Natural killer cell (primary cell): ENCODE measurements at regions not wholly inside any gene's neighbourhood (a gene's known extent, or its start where the extent isn't known, plus 50 kb on each side); places are given as distances from the start of the nearest gene placed in this dataset.
"Not testable (repeated sequence)": the region's sequence is repeated elsewhere in the genome, so short reads cannot be mapped to it uniquely, and the experiment has no call there.

Source experiments
- ATAC-seq, 3 donors: fragments of 150-1000 bp in 2 of 3; fragments of 200-7000 bp in 1 of 3; cut with Tn5 transposase; 1 replicate in 1 of 3; 2 replicates in 2 of 3; pipeline ENCODE4 v1.10.0; 2021; ENCODE audit warnings: mild to moderate bottlenecking in 2 of 3, moderate library complexity in 2 of 3
- DNase-seq, 2 donors: peaks; one replicate each; pipeline versions ENCODE4 v3.0.0 to v3.0.0-alpha.2; 2013 to 2021; ENCODE audit warnings: mixed read lengths in 1 of 2
- H3K27ac ChIP-seq: one replicate; pipeline ENCODE4 v1.5.1; 2013; ENCODE audit warnings: mild to moderate bottlenecking, low read length
- H3K27me3 ChIP-seq: one replicate; pipeline ENCODE4 v1.6.1; 2013; ENCODE audit warnings: low read length; ENCODE audit not compliant: control insufficient read depth, insufficient read depth
- H3K36me3 ChIP-seq: one replicate; pipeline ENCODE4 v1.6.1; 2013; ENCODE audit warnings: low read length; ENCODE audit not compliant: control insufficient read depth, insufficient read depth
- H3K4me1 ChIP-seq: one replicate; pipeline ENCODE4 v1.6.1; 2013; ENCODE audit warnings: low read length; ENCODE audit not compliant: control insufficient read depth, insufficient read depth
- H3K4me3 ChIP-seq: one replicate; pipeline ENCODE4 v1.5.1; 2013; ENCODE audit warnings: low read length
- H3K9me3 ChIP-seq: one replicate; pipeline ENCODE4 v1.6.1; 2013; ENCODE audit warnings: low read length; ENCODE audit not compliant: control insufficient read depth, insufficient read depth
- H3K27ac Mint-ChIP-seq, 2 donors: one replicate each; pipeline ENCODE4 v1.8.0; 2022; ENCODE audit warnings: mild to moderate bottlenecking in 2 of 2, mixed read lengths in 2 of 2, moderate library complexity in 1 of 2
- H3K27me3 Mint-ChIP-seq, 2 donors: one replicate each; pipeline ENCODE4 v1.8.0; 2022; ENCODE audit warnings: low read depth in 2 of 2, mixed read lengths in 2 of 2
- H3K36me3 Mint-ChIP-seq: one replicate; pipeline ENCODE4 v1.8.0; 2022; ENCODE audit warnings: mixed read lengths
- H3K4me1 Mint-ChIP-seq, 2 donors: one replicate each; pipeline ENCODE4 v1.8.0; 2022; ENCODE audit warnings: mixed read lengths in 2 of 2
- H3K4me3 Mint-ChIP-seq: one replicate; pipeline ENCODE4 v1.8.0; 2022; ENCODE audit warnings: mild to moderate bottlenecking, moderate library complexity, mixed read lengths
- H3K9me3 Mint-ChIP-seq, 2 donors: one replicate each; pipeline ENCODE4 v1.8.0; 2022; ENCODE audit warnings: mixed read lengths in 2 of 2
- WGBS: methylation state at CpG from one replicate; pipeline ENCODE4 v1.1.7; 2013; ENCODE audit warnings: missing lambda C conversion rate; ENCODE audit not compliant: insufficient coverage; 5-methylcytosine and 5-hydroxymethylcytosine counted together
- intact Hi-C: fragments of 100-400 bp; cut with micrococcal nuclease; formaldehyde crosslinking; loops from one replicate; pipeline ENCODE4 v1.14.2; 2022
- TF ChIP-seq, protein P1 (sequence below): fragments of 200-600 bp; IDR thresholded peaks from one replicate; pipeline ENCODE4 v1.8.0; 2022; ENCODE audit warnings: antibody characterized with exemption

DNA sequence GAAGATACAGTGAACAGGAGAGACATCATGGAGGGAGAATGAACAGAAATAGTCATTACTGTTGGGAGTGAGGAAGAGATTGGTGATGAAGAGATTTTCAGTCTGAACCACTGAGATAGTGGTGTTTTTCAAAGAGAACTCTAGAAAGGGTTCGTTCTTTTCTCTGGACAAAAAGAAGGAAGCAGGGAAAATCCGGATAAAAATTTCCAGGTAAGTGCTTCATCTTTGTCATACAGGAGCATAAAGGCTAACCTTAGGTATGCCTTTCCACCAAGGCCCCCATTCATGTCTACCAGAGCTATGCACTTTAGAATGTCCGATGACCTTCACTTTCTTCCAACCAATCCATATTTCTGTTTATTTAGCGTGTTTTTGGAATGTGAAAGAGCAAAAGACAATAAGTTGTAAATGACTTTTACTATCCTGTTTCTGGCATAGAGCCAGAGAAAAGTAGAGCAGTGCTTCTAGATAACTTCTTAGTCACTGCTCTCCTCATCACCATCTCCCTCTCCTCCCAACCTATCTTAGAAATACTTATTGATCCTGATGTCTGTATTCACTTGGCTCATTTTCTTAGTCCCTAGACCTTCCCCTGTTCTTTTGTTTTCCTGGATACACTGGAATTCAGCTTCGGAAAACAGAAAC lies 116.5 kb downstream of the TTC6 start:
- H3K27me3 ChIP-seq: no peaks in the 10 kb centered on the region
- no peaks in the 10 kb centered on the region for H3K36me3 Mint-ChIP-seq
- no peak for DNase-seq
- no peak overlapping the region for H3K4me3 Mint-ChIP-seq
- ATAC-seq: no peak
- TF ChIP-seq, protein P1, sequence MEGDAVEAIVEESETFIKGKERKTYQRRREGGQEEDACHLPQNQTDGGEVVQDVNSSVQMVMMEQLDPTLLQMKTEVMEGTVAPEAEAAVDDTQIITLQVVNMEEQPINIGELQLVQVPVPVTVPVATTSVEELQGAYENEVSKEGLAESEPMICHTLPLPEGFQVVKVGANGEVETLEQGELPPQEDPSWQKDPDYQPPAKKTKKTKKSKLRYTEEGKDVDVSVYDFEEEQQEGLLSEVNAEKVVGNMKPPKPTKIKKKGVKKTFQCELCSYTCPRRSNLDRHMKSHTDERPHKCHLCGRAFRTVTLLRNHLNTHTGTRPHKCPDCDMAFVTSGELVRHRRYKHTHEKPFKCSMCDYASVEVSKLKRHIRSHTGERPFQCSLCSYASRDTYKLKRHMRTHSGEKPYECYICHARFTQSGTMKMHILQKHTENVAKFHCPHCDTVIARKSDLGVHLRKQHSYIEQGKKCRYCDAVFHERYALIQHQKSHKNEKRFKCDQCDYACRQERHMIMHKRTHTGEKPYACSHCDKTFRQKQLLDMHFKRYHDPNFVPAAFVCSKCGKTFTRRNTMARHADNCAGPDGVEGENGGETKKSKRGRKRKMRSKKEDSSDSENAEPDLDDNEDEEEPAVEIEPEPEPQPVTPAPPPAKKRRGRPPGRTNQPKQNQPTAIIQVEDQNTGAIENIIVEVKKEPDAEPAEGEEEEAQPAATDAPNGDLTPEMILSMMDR: no peak
- H3K27ac ChIP-seq: no peak overlapping the region
- no peaks in the 10 kb centered on the region for H3K36me3 ChIP-seq
- no peak overlapping the region for H3K4me3 ChIP-seq
- no peak overlapping the region for H3K27ac Mint-ChIP-seq
- H3K9me3 ChIP-seq: no peaks in the 10 kb centered on the region
- no peaks in the 10 kb centered on the region for H3K4me1 ChIP-seq
- no peaks in the 10 kb centered on the region for H3K4me1 Mint-ChIP-seq
- 85% methylated on average over 3 of the region's 5 CpGs for whole genome bisulfite sequencing
- intact Hi-C loops: no loop called here
- peaks cover 2 to 11% of the 10 kb centered on the region in 2 donors for H3K9me3 Mint-ChIP-seq
- H3K27me3 Mint-ChIP-seq: no peaks in the 10 kb centered on the region

DNA sequence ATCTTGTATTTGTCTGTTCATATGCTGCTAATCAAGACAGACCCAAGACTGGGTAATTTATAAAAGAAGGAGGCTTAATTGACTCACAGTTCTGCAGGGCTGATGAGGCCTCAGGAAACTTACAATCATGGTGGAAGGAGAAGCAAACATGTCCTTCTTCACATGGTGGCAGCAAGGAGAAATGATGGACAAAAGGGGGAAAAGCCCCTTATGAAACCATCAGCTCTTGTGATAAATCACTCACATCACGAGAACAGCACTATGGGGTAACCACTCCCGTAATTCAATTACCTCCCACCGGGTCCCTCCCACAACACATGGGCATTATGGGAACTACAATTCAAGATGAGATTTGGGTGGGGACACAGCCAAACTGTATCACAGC lies 117.0 kb downstream of the TTC6 start:
- intact Hi-C loops, H3K27ac Mint-ChIP-seq: not testable (repeated sequence)

DNA sequence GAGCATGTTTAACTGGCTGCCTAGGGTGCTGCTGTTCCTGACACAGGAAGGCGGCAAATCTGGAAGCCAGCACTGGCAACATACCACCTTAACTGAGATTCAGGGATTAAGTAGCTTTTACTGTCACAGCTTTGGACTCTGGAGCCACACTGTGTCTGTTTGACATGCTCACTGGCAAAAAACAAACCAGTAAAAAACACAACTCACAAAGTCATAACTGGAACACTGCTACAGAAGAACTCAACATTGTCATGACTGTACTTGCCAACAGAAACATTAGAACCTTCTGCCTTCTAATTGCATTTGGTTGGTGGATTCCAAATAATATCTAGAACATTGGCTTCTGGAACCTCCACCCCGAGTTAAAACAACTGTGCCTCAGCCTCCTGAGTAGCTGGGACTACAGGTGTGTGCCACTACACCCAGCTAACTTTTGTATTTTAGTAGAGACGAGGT lies 117.6 kb downstream of the TTC6 start:
- TF ChIP-seq, protein P1: no peak
- H3K4me3 ChIP-seq: no peak overlapping the region
- H3K27ac ChIP-seq: no peak overlapping the region
- intact Hi-C loops: no loop called here
- no peaks in the 10 kb centered on the region for H3K36me3 Mint-ChIP-seq
- H3K27me3 Mint-ChIP-seq: no peaks in the 10 kb centered on the region
- DNase-seq: no peak
- no peak for ATAC-seq
- no peaks in the 10 kb centered on the region for H3K36me3 ChIP-seq
- no peaks in the 10 kb centered on the region for H3K4me1 ChIP-seq
- H3K9me3 Mint-ChIP-seq: peaks cover 2 to 11% of the 10 kb centered on the region in 2 donors
- H3K27ac Mint-ChIP-seq: no peak overlapping the region
- no peaks in the 10 kb centered on the region for H3K27me3 ChIP-seq
- no peaks in the 10 kb centered on the region for H3K9me3 ChIP-seq
- 82% methylated on average over 3 of the region's 3 CpGs for WGBS
- H3K4me3 Mint-ChIP-seq: no peak overlapping the region
- no peaks in the 10 kb centered on the region for H3K4me1 Mint-ChIP-seq

More for the DNA sequence above, 117.0 kb downstream of the TTC6 start:
- not testable (repeated sequence) for H3K27ac ChIP-seq, H3K4me3 ChIP-seq, ATAC-seq, H3K4me1 ChIP-seq, H3K4me1 Mint-ChIP-seq, H3K4me3 Mint-ChIP-seq, H3K27me3 Mint-ChIP-seq, H3K9me3 ChIP-seq, H3K36me3 Mint-ChIP-seq, H3K36me3 ChIP-seq, DNase-seq, H3K27me3 ChIP-seq
- H3K9me3 Mint-ChIP-seq: peaks cover 2 to 11% of the 10 kb centered on the region in 2 donors
- WGBS: 90% methylated on average over 2 of the region's 3 CpGs

DNA sequence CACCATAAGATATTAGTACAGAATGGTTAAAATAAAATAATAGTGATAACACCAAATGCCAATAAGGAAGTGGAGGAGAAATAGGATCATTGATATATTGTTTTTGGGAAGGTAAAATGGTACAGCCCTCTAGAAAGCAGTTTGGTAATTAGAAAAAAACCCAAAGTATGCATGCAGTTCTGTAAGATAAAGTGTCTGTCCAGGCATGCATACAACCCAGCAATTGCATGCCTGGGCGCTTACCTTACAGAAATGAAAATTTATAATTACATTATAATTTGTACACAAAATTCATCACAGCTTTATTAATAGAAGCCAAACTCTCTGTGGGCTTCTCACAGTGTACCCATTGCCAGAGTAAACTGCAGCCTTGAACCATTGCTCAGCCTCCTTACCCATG lies 124.7 kb downstream of the TTC6 start:
- H3K36me3 Mint-ChIP-seq: no peaks in the 10 kb centered on the region
- H3K27ac ChIP-seq: no peak overlapping the region
- no peak overlapping the region for H3K4me3 ChIP-seq
- TF ChIP-seq, protein P1: no peak
- no peaks in the 10 kb centered on the region for H3K9me3 ChIP-seq
- peaks cover 2 to 6% of the 10 kb centered on the region in 2 donors for H3K9me3 Mint-ChIP-seq
- no peak overlapping the region for H3K27ac Mint-ChIP-seq
- intact Hi-C loops: no loop called here
- H3K27me3 ChIP-seq: no peaks in the 10 kb centered on the region
- no peaks in the 10 kb centered on the region for H3K36me3 ChIP-seq
- no CpG with 5 or more reads among the region's 1 CpG for WGBS
- no peak overlapping the region for H3K4me3 Mint-ChIP-seq
- ATAC-seq (no peak), DNase-seq (no peak)
- H3K4me1 Mint-ChIP-seq: no peaks in the 10 kb centered on the region
- H3K4me1 ChIP-seq: no peaks in the 10 kb centered on the region
- no peaks in the 10 kb centered on the region for H3K27me3 Mint-ChIP-seq
